ENCODE measurements at regions not wholly inside any gene's neighbourhood (a gene's known extent, or its start where the extent isn't known, plus 50 kb on each side); places are given as distances from the start of the nearest gene placed in this dataset.
"Not testable (repeated sequence)": the region's sequence is repeated elsewhere in the genome, so short reads cannot be mapped to it uniquely, and the experiment has no call there.

DNA sequence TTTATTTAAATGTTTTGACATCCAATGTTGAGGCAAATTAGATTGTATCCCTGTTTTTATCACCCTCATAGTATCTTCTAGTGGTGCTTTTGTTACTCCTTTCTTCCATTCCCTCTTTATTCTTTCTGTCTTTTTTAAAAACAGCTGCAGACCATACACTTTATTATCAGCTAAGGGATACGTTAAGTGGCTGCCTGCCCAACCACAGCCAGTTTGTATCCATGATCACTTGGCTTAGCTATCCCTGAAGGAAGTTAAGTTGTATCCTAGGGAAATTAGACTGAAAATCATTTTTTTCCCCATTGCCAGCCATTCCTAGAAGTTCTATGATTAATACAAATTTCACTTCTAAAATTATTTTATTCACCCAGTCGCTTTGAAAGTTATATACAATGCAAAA lies 1032.7 kb downstream of the NR2F1-AS1 start:
- Histone ChIP-seq H3K4me1 (ENCODE audit: control insufficient read depth, insufficient read depth, low read length) (no peaks in the 10 kb centered on the region), H3K9me3 (ENCODE audit: control insufficient read depth, insufficient read depth, low read length) (no peaks in the 10 kb centered on the region), H3K27ac (ENCODE audit: low read length) (no peak overlapping the region), H3K36me3 (ENCODE audit: control insufficient read depth, insufficient read depth, low read length) (no peaks in the 10 kb centered on the region), H3K27me3 (ENCODE audit: control insufficient read depth, insufficient read depth, low read length) (no peaks in the 10 kb centered on the region), H3K4me3 (ENCODE audit: low read length) (no peak overlapping the region)
- no CpG with 5 or more reads among the region's 2 CpGs for WGBS (ENCODE audit: insufficient coverage)
- intact Hi-C loops (cut with micrococcal nuclease), result no loop called here
- no peak overlapping the region for H3K27ac Mint-ChIP-seq
- DNase-seq (no peak), ATAC-seq (no peak)
- no peaks in the 10 kb centered on the region for H3K36me3 Mint-ChIP-seq
- H3K4me1 Mint-ChIP-seq, result no peaks in the 10 kb centered on the region
- TF ChIP-seq, protein P1, sequence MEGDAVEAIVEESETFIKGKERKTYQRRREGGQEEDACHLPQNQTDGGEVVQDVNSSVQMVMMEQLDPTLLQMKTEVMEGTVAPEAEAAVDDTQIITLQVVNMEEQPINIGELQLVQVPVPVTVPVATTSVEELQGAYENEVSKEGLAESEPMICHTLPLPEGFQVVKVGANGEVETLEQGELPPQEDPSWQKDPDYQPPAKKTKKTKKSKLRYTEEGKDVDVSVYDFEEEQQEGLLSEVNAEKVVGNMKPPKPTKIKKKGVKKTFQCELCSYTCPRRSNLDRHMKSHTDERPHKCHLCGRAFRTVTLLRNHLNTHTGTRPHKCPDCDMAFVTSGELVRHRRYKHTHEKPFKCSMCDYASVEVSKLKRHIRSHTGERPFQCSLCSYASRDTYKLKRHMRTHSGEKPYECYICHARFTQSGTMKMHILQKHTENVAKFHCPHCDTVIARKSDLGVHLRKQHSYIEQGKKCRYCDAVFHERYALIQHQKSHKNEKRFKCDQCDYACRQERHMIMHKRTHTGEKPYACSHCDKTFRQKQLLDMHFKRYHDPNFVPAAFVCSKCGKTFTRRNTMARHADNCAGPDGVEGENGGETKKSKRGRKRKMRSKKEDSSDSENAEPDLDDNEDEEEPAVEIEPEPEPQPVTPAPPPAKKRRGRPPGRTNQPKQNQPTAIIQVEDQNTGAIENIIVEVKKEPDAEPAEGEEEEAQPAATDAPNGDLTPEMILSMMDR (IDR thresholded peaks at IDR 0.05), result no peak
- no peaks in the 10 kb centered on the region for H3K27me3 Mint-ChIP-seq (ENCODE audit: low read depth in 2 of 2)
- H3K4me3 Mint-ChIP-seq, result no peak overlapping the region
- peaks cover 5 to 9% of the 10 kb centered on the region in 2 donors for H3K9me3 Mint-ChIP-seq

DNA sequence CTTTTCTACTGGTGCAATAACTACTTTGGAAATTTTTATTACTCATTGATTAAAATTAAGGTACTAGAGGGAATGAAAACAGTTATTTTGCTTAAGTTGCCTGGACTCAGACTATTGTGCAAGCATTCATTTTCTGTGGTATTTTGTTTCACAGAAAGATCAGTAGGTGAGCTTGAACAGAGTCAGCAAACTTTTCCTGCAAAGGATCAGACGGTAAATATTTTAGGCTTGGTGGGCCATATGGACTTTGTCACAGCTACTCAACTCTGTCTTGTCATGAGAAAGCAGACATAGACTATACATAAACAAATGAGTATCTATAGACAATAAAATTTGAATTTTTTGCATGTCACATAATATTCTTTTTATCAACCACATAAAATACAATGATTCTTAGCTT lies 1036.4 kb downstream of the NR2F1-AS1 start:
- H3K9me3 ChIP-seq (ENCODE audit: control insufficient read depth, insufficient read depth, low read length), result no peaks in the 10 kb centered on the region
- WGBS (ENCODE audit: insufficient coverage), result 100% methylated on average over 1 of the region's 1 CpG
- no peaks in the 10 kb centered on the region for H3K36me3 Mint-ChIP-seq
- H3K27me3 Mint-ChIP-seq (ENCODE audit: low read depth in 2 of 2), result no peaks in the 10 kb centered on the region
- intact Hi-C loops (cut with micrococcal nuclease), result no loop called here
- DNase-seq, result no peak
- no peaks in the 10 kb centered on the region for H3K27me3 ChIP-seq (ENCODE audit: control insufficient read depth, insufficient read depth, low read length)
- H3K36me3 ChIP-seq (ENCODE audit: control insufficient read depth, insufficient read depth, low read length), result no peaks in the 10 kb centered on the region
- H3K27ac ChIP-seq (ENCODE audit: low read length), result no peak overlapping the region
- no peaks in the 10 kb centered on the region for H3K4me1 Mint-ChIP-seq
- no peak for ATAC-seq
- no peak overlapping the region for H3K4me3 ChIP-seq (ENCODE audit: low read length)
- H3K27ac Mint-ChIP-seq, result no peak overlapping the region
- H3K4me1 ChIP-seq (ENCODE audit: control insufficient read depth, insufficient read depth, low read length), result no peaks in the 10 kb centered on the region
- H3K9me3 Mint-ChIP-seq, result peaks cover 3 to 9% of the 10 kb centered on the region in 2 donors
- H3K4me3 Mint-ChIP-seq, result no peak overlapping the region
- TF ChIP-seq, protein P1 (IDR thresholded peaks at IDR 0.05), result no peak

DNA sequence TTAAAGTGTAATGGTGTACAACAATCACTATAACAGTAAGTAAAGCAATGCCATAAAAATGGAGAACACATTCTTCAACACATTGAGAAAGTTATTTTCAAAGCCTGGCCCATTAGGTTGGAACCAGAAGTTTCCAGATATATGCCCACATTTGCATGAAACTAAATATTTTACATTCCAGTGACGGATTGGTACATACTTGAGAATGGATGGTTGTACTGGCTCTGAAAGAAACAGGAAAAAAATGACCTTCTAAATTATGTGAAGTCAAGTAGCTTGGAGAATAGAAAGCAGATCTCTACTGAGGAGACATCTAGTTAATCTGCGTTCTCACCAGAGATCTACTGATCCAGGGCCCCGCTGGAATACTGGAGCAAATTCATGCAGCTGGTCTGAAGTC lies 1037.0 kb downstream of the NR2F1-AS1 start:
- Histone ChIP-seq H3K4me1 (ENCODE audit: control insufficient read depth, insufficient read depth, low read length) (no peaks in the 10 kb centered on the region), H3K27me3 (ENCODE audit: control insufficient read depth, insufficient read depth, low read length) (no peaks in the 10 kb centered on the region), H3K4me3 (ENCODE audit: low read length) (no peak overlapping the region), H3K36me3 (ENCODE audit: control insufficient read depth, insufficient read depth, low read length) (no peaks in the 10 kb centered on the region), H3K27ac (ENCODE audit: low read length) (no peak overlapping the region), H3K9me3 (ENCODE audit: control insufficient read depth, insufficient read depth, low read length) (no peaks in the 10 kb centered on the region)
- H3K27ac Mint-ChIP-seq, result no peak overlapping the region
- intact Hi-C loops (cut with micrococcal nuclease), result no loop called here
- TF ChIP-seq, protein P1 (IDR thresholded peaks at IDR 0.05), result no peak
- 94% methylated on average over 3 of the region's 3 CpGs for WGBS (ENCODE audit: insufficient coverage)
- no peaks in the 10 kb centered on the region for H3K27me3 Mint-ChIP-seq (ENCODE audit: low read depth in 2 of 2)
- DNase-seq (no peak), ATAC-seq (no peak)
- H3K4me1 Mint-ChIP-seq, result no peaks in the 10 kb centered on the region
- no peak overlapping the region for H3K4me3 Mint-ChIP-seq
- H3K36me3 Mint-ChIP-seq, result no peaks in the 10 kb centered on the region
- peaks cover 0 to 5% of the 10 kb centered on the region in 2 donors for H3K9me3 Mint-ChIP-seq

DNA sequence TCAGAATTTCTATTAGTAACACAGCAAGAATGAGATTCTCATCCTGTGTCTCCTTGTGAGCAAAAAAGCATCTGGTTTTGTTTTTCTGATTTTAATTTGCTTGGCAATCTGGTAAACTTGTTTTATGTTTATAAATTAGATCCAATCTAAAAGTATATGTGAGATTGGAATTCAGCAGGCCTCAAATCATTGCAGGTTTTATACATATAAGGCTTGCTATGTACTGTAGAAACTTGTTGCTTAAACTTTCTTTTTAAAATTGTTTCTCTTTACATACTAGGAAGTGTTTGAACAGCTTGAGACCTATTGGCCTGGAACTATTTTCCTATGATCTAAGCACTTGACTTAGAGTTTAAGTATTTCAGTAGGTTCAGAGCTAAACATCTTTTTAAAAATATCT lies 1037.8 kb downstream of the NR2F1-AS1 start:
- H3K27me3 ChIP-seq (ENCODE audit: control insufficient read depth, insufficient read depth, low read length), result no peaks in the 10 kb centered on the region
- DNase-seq (no peak), ATAC-seq (no peak)
- H3K36me3 ChIP-seq (ENCODE audit: control insufficient read depth, insufficient read depth, low read length), result no peaks in the 10 kb centered on the region
- no peaks in the 10 kb centered on the region for H3K27me3 Mint-ChIP-seq (ENCODE audit: low read depth in 2 of 2)
- H3K27ac ChIP-seq (ENCODE audit: low read length), result no peak overlapping the region
- H3K4me3 ChIP-seq (ENCODE audit: low read length), result no peak overlapping the region
- TF ChIP-seq, protein P1 (IDR thresholded peaks at IDR 0.05), result no peak
- peaks cover 0 to 5% of the 10 kb centered on the region in 2 donors for H3K9me3 Mint-ChIP-seq
- no peaks in the 10 kb centered on the region for H3K4me1 ChIP-seq (ENCODE audit: control insufficient read depth, insufficient read depth, low read length)
- intact Hi-C loops (cut with micrococcal nuclease), result no loop called here
- no peaks in the 10 kb centered on the region for H3K4me1 Mint-ChIP-seq
- no peak overlapping the region for H3K4me3 Mint-ChIP-seq
- H3K27ac Mint-ChIP-seq, result no peak overlapping the region
- no peaks in the 10 kb centered on the region for H3K9me3 ChIP-seq (ENCODE audit: control insufficient read depth, insufficient read depth, low read length)
- H3K36me3 Mint-ChIP-seq, result no peaks in the 10 kb centered on the region

DNA sequence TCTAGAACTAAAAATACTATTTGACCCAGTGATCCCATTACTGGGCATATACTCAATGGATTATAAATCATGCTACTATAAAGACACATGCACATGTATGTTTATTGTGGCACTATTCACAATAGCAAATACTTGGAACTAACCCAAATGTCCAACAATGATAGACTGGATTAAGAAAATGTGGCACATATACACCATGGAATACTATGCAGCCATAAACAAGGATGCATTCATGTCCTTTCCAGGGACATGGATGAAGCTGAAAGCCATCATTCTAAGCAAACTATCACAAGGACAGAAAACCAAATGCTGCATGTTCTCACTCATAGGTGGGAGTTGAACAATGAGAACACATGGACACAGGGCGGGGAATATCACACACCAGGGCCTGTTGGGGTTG lies 1039.0 kb downstream of the NR2F1-AS1 start:
- H3K27ac ChIP-seq (ENCODE audit: low read length); H3K36me3 ChIP-seq (ENCODE audit: control insufficient read depth, insufficient read depth, low read length); H3K4me1 ChIP-seq (ENCODE audit: control insufficient read depth, insufficient read depth, low read length); H3K27ac Mint-ChIP-seq; H3K27me3 ChIP-seq (ENCODE audit: control insufficient read depth, insufficient read depth, low read length); ATAC-seq; H3K9me3 ChIP-seq (ENCODE audit: control insufficient read depth, insufficient read depth, low read length); intact Hi-C loops (cut with micrococcal nuclease); H3K36me3 Mint-ChIP-seq; DNase-seq; H3K4me3 ChIP-seq (ENCODE audit: low read length); H3K4me3 Mint-ChIP-seq; H3K4me1 Mint-ChIP-seq; H3K27me3 Mint-ChIP-seq (ENCODE audit: low read depth in 2 of 2): not testable (repeated sequence)
- WGBS (ENCODE audit: insufficient coverage), result 88% methylated on average over 1 of the region's 1 CpG
- peaks cover 5 to 10% of the 10 kb centered on the region in 2 donors for H3K9me3 Mint-ChIP-seq
